IMR-90 (cell line): ENCODE measurements at regions not wholly inside any gene's neighbourhood (a gene's known extent, or its start where the extent isn't known, plus 50 kb on each side); places are given as distances from the start of the nearest gene placed in this dataset.

Experiments used
- ATAC-seq: fragments of 200-7000 bp; cut with Tn5 transposase; 2 replicates; pipeline ENCODE4 v1.9.1; 2020; ENCODE audit warnings: low read depth, mild to moderate bottlenecking, moderate library complexity
- BruUV-seq: library from RNA; stranded (reverse); fragments of 400-500 nt; replicated peaks from 2 replicates; lab custom pipeline; 2021; lab: Mats Ljungman, UMichigan
- CTCF ChIA-PET: fragments of 300-600 bp; formaldehyde crosslinking; extraction: SDS; loops from one replicate; lab custom pipeline; 2021; ENCODE audit warnings: antibody characterized with exemption; lab: Yijun Ruan, JAX
- POLR2A ChIA-PET: fragments of 300-600 bp; sonication (Branson Sonifier 250); formaldehyde crosslinking; loops from one replicate; lab custom pipeline; 2022; ENCODE audit warnings: antibody characterized with exemption; ENCODE audit not compliant: unreplicated experiment; lab: Charles Lee
- DNase-seq: peaks from one replicate; pipeline ENCODE4 v3.0.0; 2013
- H2AFZ ChIP-seq: replicated peaks from 2 replicates; pipeline ENCODE3; 2013; ENCODE audit warnings: low read length, mild to moderate bottlenecking; ENCODE audit not compliant: poor library complexity
- H2AK5ac ChIP-seq: 2 replicates; pipeline ENCODE4 v1.6.1; 2013; ENCODE audit warnings: low read depth, low read length, inconsistent platforms
- H2AK9ac ChIP-seq: replicated peaks from 2 replicates; pipeline ENCODE3; 2013; ENCODE audit warnings: mild to moderate bottlenecking, low read depth, low read length, moderate library complexity; ENCODE audit not compliant: poor library complexity
- H2BK120ac ChIP-seq: 2 replicates; pipeline ENCODE4 v1.6.1; 2013; ENCODE audit warnings: low read depth, low read length, inconsistent platforms
- H2BK15ac ChIP-seq: 3 replicates; pipeline ENCODE4 v1.6.1; 2013; ENCODE audit warnings: low read depth, low read length, inconsistent platforms
- H2BK20ac ChIP-seq: 2 replicates; pipeline ENCODE4 v1.6.1; 2013; ENCODE audit warnings: low read depth, mild to moderate bottlenecking, inconsistent platforms, low read length, moderate library complexity
- H2BK5ac ChIP-seq: 2 replicates; pipeline ENCODE4 v1.6.1; 2013; ENCODE audit warnings: mild to moderate bottlenecking, low read depth, low read length, inconsistent platforms; ENCODE audit not compliant: poor library complexity, severe bottlenecking
- H3K14ac ChIP-seq: replicated peaks from 2 replicates; pipeline ENCODE4 v1.6.1; 2013; ENCODE audit warnings: low read depth, low read length, inconsistent platforms
- H3K18ac ChIP-seq: 2 replicates; pipeline ENCODE4 v1.6.1; 2013; ENCODE audit warnings: low read depth, low read length, control low read depth
- H3K23ac ChIP-seq: 2 replicates; pipeline ENCODE4 v1.6.1; 2013; ENCODE audit warnings: low read depth, low read length, inconsistent platforms
- H3K27ac ChIP-seq: 2 replicates; pipeline ENCODE4 v1.5.1; 2013; ENCODE audit warnings: mild to moderate bottlenecking, control low read depth, low read length; ENCODE audit not compliant: insufficient read depth
- H3K27me3 ChIP-seq: 2 replicates; pipeline ENCODE4 v1.6.1; 2013; ENCODE audit warnings: low read length; ENCODE audit not compliant: control insufficient read depth, insufficient read depth
- H3K36me3 ChIP-seq: 2 replicates; pipeline ENCODE4 v1.6.1; 2013; ENCODE audit warnings: low read length, mixed read lengths; ENCODE audit not compliant: control insufficient read depth, insufficient read depth
- H3K4ac ChIP-seq: 2 replicates; pipeline ENCODE4 v1.6.1; 2013; ENCODE audit warnings: low read depth, low read length, inconsistent platforms
- H3K4me1 ChIP-seq: 2 replicates; pipeline ENCODE4 v1.6.1; 2013; ENCODE audit warnings: low read length, mixed read lengths; ENCODE audit not compliant: control insufficient read depth, insufficient read depth
- H3K4me2 ChIP-seq: 2 replicates; pipeline ENCODE4 v1.6.1; 2013; ENCODE audit warnings: low read depth, mild to moderate bottlenecking, control low read depth, low read length, moderate library complexity
- H3K4me3 ChIP-seq: 2 replicates; pipeline ENCODE4 v1.5.1; 2013; ENCODE audit warnings: low read depth, mild to moderate bottlenecking, control low read depth, low read length, moderate library complexity; ENCODE audit not compliant: insufficient read depth
- H3K56ac ChIP-seq: 2 replicates; pipeline ENCODE4 v1.6.1; 2013; ENCODE audit warnings: low read length, inconsistent platforms; ENCODE audit not compliant: insufficient read depth; ENCODE audit errors: extremely low read depth
- H3K79me1 ChIP-seq, 2 experiments: 2 replicates each; pipeline ENCODE4 v1.6.1; 2013; ENCODE audit warnings: low read length in 2 of 2, inconsistent platforms in 1 of 2, low read depth in 1 of 2
- H3K9ac ChIP-seq: 2 replicates; pipeline ENCODE4 v1.6.1; 2013; ENCODE audit warnings: low read depth, low read length, control low read depth
- H3K9me1 ChIP-seq: 2 replicates; pipeline ENCODE4 v1.6.1; 2013; ENCODE audit warnings: low read length, inconsistent platforms; ENCODE audit not compliant: insufficient read depth
- H3K9me3 ChIP-seq: 2 replicates; pipeline ENCODE4 v1.6.1; 2013; ENCODE audit warnings: low read length; ENCODE audit not compliant: control insufficient read depth, insufficient read depth
- H4K20me1 ChIP-seq: 2 replicates; pipeline ENCODE4 v1.6.1; 2013; ENCODE audit warnings: low read length, inconsistent platforms; ENCODE audit not compliant: insufficient read depth
- H4K5ac ChIP-seq: 2 replicates; pipeline ENCODE4 v1.6.1; 2013; ENCODE audit warnings: mild to moderate bottlenecking, low read depth, low read length, control low read depth
- H4K8ac ChIP-seq, 2 experiments: 2 replicates each; pipeline ENCODE4 v1.6.1; 2013; ENCODE audit warnings: low read depth in 2 of 2, low read length in 2 of 2, control low read depth in 1 of 2, inconsistent platforms in 1 of 2
- H4K91ac ChIP-seq: 2 replicates; pipeline ENCODE4 v1.6.1; 2013; ENCODE audit warnings: low read depth, low read length, inconsistent platforms; ENCODE audit not compliant: insufficient read depth
- BHLHE40 ChIP-seq: fragments of 150-350 bp; IDR thresholded peaks from 2 replicates; pipeline ENCODE4 v1.6.1; 2016; ENCODE audit warnings: mild to moderate bottlenecking, low read depth, low read length
- CEBPB ChIP-seq: IDR thresholded peaks from 2 replicates; pipeline ENCODE4 v1.6.1; 2012; ENCODE audit warnings: low read depth, low read length, improper control_type of control experiment
- CHD1 ChIP-seq: IDR thresholded peaks from 2 replicates; pipeline ENCODE4 v1.6.1; 2012; ENCODE audit warnings: low read depth, low read length, improper control_type of control experiment
- ELK1 ChIP-seq: fragments of 150-350 bp; IDR thresholded peaks from 2 replicates; pipeline ENCODE4 v1.6.1; 2016; ENCODE audit warnings: low read depth, mild to moderate bottlenecking, low read length, moderate library complexity, borderline replicate concordance
- FOS ChIP-seq: fragments of 150-350 bp; IDR thresholded peaks from 2 replicates; pipeline ENCODE4 v1.6.1; 2016; ENCODE audit warnings: low read depth, low read length
- MAFK ChIP-seq: IDR thresholded peaks from 2 replicates; pipeline ENCODE4 v1.6.1; 2012; ENCODE audit warnings: low read depth, low read length, improper control_type of control experiment
- MAZ ChIP-seq: IDR thresholded peaks from 2 replicates; pipeline ENCODE4 v1.6.1; 2012; ENCODE audit warnings: low read depth, mild to moderate bottlenecking, low read length, improper control_type of control experiment, moderate library complexity, borderline replicate concordance
- MXI1 ChIP-seq: IDR thresholded peaks from 2 replicates; pipeline ENCODE4 v1.6.1; 2012; ENCODE audit warnings: low read depth, mild to moderate bottlenecking, low read length, moderate library complexity, borderline replicate concordance
- NFE2L2 ChIP-seq: fragments of 150-350 bp; IDR thresholded peaks from 2 replicates; pipeline ENCODE4 v1.6.1; 2016; ENCODE audit warnings: low read depth, mild to moderate bottlenecking, low read length
- POLR2A ChIP-seq: IDR thresholded peaks from 2 replicates; pipeline ENCODE4 v1.6.1; 2012; ENCODE audit warnings: mild to moderate bottlenecking, low read depth, low read length
- RAD21 ChIP-seq: IDR thresholded peaks from 2 replicates; pipeline ENCODE4 v1.6.1; 2012; ENCODE audit warnings: low read length, improper control_type of control experiment
- RCOR1 ChIP-seq: IDR thresholded peaks from 2 replicates; pipeline ENCODE4 v1.6.1; 2012; ENCODE audit warnings: mild to moderate bottlenecking, low read length, improper control_type of control experiment; ENCODE audit not compliant: insufficient replicate concordance
- RFX5 ChIP-seq: IDR thresholded peaks from 2 replicates; pipeline ENCODE4 v1.8.0; 2012; ENCODE audit warnings: low read depth, mild to moderate bottlenecking, low read length, moderate library complexity
- SMC3 ChIP-seq: fragments of 150-350 bp; IDR thresholded peaks from 2 replicates; pipeline ENCODE4 v1.6.1; 2016; ENCODE audit warnings: low read depth, mild to moderate bottlenecking, antibody characterized with exemption, low read length, moderate library complexity
- USF2 ChIP-seq: fragments of 150-350 bp; IDR thresholded peaks from 2 replicates; pipeline ENCODE4 v1.6.1; 2017; ENCODE audit warnings: mild to moderate bottlenecking, antibody characterized with exemption, low read length, low read depth
- WGBS, 2 experiments: methylation state at CpG; one replicate each; pipeline versions ENCODE4 v1.1.5 to v1.1.7; 2013; ENCODE audit warnings: missing lambda C conversion rate in 2 of 2; ENCODE audit not compliant: insufficient read length in 1 of 2; ENCODE audit errors: extremely low coverage in 2 of 2; 5-methylcytosine and 5-hydroxymethylcytosine counted together
- dilution Hi-C: fragments of 300-500 bp; cut with HindIII; formaldehyde crosslinking; loops from one replicate; pipeline ENCODE4 v1.14.3; 2018; ENCODE audit warnings: low sequenced_read_pairs; ENCODE audit not compliant: unreplicated experiment
- in situ Hi-C: fragments of 300-500 bp; cut with MboI; formaldehyde crosslinking; loops from 3 replicates; pipeline ENCODE4 v1.14.3; 2019; ENCODE audit warnings: low sequenced_read_pairs, inconsistent platforms, mixed read lengths
- intact Hi-C: fragments of 100-400 bp; cut with micrococcal nuclease; formaldehyde crosslinking; loops from 2 replicates; pipeline ENCODE4 v1.10.0; 2022
- TF ChIP-seq, protein P1 (sequence below): conservative IDR thresholded peaks from 2 replicates; pipeline ENCODE4 v1.5.1; 2012; ENCODE audit warnings: mild to moderate bottlenecking, low read depth, low read length, improper control_type of control experiment

DNA sequence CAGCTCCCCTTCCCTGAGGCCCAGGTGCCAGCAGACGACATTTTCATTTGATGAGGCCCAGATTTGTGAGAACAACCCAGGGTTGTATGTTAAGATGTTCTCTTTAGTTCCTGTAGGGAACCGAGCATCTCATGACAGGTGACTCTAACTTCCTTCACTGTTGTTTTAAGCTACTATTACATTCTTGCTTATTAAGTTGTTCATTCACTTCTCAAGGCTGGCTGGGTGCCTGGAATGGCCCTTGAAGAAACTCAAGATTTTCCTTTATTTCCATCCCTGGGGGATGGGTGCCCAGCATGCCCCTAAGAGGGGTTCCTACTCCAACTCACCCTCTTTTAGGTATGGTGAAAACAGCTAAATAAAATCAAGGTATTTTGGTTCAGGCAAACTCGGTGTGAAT, 111.5 kb upstream of the SYNDIG1 start:
- intact Hi-C loops: no loop called here
- Histone ChIP-seq H2BK15ac (no peak overlapping the region), H3K4me2 (no peak overlapping the region), H3K36me3 (no peaks in the 10 kb centered on the region), H2AK9ac (no peak overlapping the region), H3K9ac (no peak overlapping the region), H3K27ac (no peak overlapping the region), H3K4me1 (no peaks in the 10 kb centered on the region), H3K14ac (no peak overlapping the region), H2BK120ac (no peak overlapping the region), H3K4me3 (no peak overlapping the region), H4K5ac (no peak overlapping the region), H3K27me3 (no peaks in the 10 kb centered on the region), H2AFZ (no peak overlapping the region), H4K8ac (no peak overlapping the region), H3K18ac (no peak overlapping the region), H3K56ac (no peak overlapping the region), H4K20me1 (no peaks in the 10 kb centered on the region), H3K9me3 (no peaks in the 10 kb centered on the region), H2BK5ac (no peak overlapping the region), H3K9me1 (no peaks in the 10 kb centered on the region), H4K91ac (no peak overlapping the region), H2AK5ac (no peak overlapping the region), H3K23ac (no peak overlapping the region), H3K4ac (no peak overlapping the region), H3K79me1 (no peaks in the 10 kb centered on the region), H2BK20ac (no peak overlapping the region)
- DNase-seq (no peak), ATAC-seq (no peak)
- dilution Hi-C loops: no loop called here
- ChIA-PET CTCF (interaction anchor here (1.2 kb wide), 1 partner anchor 14 kb away, joined by 3 read pairs; no protein-coding TSS in a partner anchor), POLR2A (no interaction called here)
- BruUV-seq: no TSS peak
- TF ChIP-seq SMC3 (no peak), RAD21 (no peak), FOS (no peak), MAFK (no peak), NFE2L2 (no peak), MAZ (no peak), MXI1 (no peak), ELK1 (no peak), RFX5 (no peak), POLR2A (no peak), RCOR1 (no peak), CEBPB (no peak), USF2 (no peak), BHLHE40 (no peak), CHD1 (no peak)
- TF ChIP-seq, protein P1, sequence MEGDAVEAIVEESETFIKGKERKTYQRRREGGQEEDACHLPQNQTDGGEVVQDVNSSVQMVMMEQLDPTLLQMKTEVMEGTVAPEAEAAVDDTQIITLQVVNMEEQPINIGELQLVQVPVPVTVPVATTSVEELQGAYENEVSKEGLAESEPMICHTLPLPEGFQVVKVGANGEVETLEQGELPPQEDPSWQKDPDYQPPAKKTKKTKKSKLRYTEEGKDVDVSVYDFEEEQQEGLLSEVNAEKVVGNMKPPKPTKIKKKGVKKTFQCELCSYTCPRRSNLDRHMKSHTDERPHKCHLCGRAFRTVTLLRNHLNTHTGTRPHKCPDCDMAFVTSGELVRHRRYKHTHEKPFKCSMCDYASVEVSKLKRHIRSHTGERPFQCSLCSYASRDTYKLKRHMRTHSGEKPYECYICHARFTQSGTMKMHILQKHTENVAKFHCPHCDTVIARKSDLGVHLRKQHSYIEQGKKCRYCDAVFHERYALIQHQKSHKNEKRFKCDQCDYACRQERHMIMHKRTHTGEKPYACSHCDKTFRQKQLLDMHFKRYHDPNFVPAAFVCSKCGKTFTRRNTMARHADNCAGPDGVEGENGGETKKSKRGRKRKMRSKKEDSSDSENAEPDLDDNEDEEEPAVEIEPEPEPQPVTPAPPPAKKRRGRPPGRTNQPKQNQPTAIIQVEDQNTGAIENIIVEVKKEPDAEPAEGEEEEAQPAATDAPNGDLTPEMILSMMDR: no peak
- in situ Hi-C loops: no loop called here
- WGBS, 2 experiments: no CpG with 5 or more reads among the region's 3 CpGs
